ENCODE measurements at regions not wholly inside any gene's neighbourhood (a gene's known extent, or its start where the extent isn't known, plus 50 kb on each side); places are given as distances from the start of the nearest gene placed in this dataset.

DNA sequence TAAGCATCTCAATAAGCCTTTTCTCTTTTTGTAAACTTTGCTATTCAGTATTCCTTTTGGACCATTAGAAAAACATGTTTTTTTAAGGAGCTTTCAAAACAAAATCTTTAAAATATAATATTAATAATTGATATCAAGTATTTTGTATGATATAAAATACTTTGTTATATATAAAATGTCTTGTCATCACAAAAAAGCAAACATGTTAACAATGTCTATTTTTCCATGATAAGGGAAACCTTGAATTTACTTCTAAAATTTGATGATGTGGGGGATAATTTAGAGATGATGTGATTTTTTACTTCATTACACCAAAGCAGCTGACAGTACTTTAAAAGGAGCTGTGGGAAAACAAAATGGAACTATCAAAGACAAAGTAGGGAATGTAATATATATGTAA lies 887.7 kb downstream of the SI start:
- TF ChIP-seq CTCF (IDR thresholded peaks at IDR 0.05; ENCODE audit: low read depth, low read length, poor library complexity, severe bottlenecking) (no peak), EZH2phosphoT487 (IDR thresholded peaks at IDR 0.05; ENCODE audit: borderline replicate concordance, low read length) (no peak)

All from DOHH2 (cell line).